Spinal cord (tissue), 9 donors: ENCODE measurements at regions not wholly inside any gene's neighbourhood (a gene's known extent, or its start where the extent isn't known, plus 50 kb on each side); places are given as distances from the start of the nearest gene placed in this dataset.

ENCODE experiments used
- DNase-seq, 6 donors: peaks; one replicate each; pipeline versions ENCODE4 v3.0.0 to v3.0.0-alpha.2; 2013 to 2015; ENCODE audit warnings: low spot score in 6 of 6, low read depth in 4 of 6
- H3K27ac ChIP-seq: one replicate; pipeline ENCODE4 v1.5.1; 2013; ENCODE audit warnings: low read depth, low read length, control low read depth
- H3K27me3 ChIP-seq: one replicate; pipeline ENCODE4 v1.6.1; 2013; ENCODE audit warnings: low read length; ENCODE audit not compliant: control insufficient read depth, insufficient read depth
- H3K36me3 ChIP-seq: one replicate; pipeline ENCODE4 v1.6.1; 2013; ENCODE audit warnings: low read length; ENCODE audit not compliant: control insufficient read depth, insufficient read depth
- H3K4me1 ChIP-seq: one replicate; pipeline ENCODE4 v1.6.1; 2013; ENCODE audit warnings: low read length; ENCODE audit not compliant: control insufficient read depth, insufficient read depth
- H3K4me3 ChIP-seq: one replicate; pipeline ENCODE4 v1.5.1; 2013; ENCODE audit warnings: low read depth, low read length, control low read depth
- H3K9me3 ChIP-seq: one replicate; pipeline ENCODE4 v1.6.1; 2013; ENCODE audit warnings: low read length; ENCODE audit not compliant: control insufficient read depth, insufficient read depth
- WGBS: methylation state at CpG from one replicate; pipeline ENCODE4 v1.1.5; 2013; ENCODE audit warnings: missing lambda C conversion rate; ENCODE audit not compliant: insufficient coverage; 5-methylcytosine and 5-hydroxymethylcytosine counted together
- donor health status: healthy.

DNA sequence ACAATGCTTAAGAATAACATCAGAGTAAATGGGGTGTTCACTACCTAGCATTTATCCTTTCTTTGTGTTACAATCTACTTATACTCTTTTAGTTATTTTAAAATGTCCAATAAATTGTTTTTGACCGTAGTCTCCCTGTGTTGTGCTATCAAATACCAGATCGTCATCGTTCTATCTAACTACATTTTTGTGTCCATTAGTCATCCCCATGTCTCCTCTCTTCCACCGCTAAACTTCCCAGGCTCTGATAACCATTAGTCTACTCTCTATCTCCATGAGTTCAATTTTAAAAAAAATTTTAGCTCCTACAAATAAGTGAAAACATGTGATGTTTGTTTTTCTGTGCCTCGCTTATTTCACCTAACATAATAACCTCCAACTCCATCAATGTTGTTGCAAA is 381.9 kb downstream of the PRDM5 start:
- Histone ChIP-seq H3K9me3 (peaks cover 1% of the 10 kb centered on the region), H3K27me3 (no peaks in the 10 kb centered on the region), H3K4me1 (no peaks in the 10 kb centered on the region), H3K4me3 (no peak overlapping the region), H3K36me3 (no peaks in the 10 kb centered on the region), H3K27ac (no peak overlapping the region)
- DNase-seq = no peak
- 92% methylated on average over 2 of the region's 5 CpGs for WGBS

DNA sequence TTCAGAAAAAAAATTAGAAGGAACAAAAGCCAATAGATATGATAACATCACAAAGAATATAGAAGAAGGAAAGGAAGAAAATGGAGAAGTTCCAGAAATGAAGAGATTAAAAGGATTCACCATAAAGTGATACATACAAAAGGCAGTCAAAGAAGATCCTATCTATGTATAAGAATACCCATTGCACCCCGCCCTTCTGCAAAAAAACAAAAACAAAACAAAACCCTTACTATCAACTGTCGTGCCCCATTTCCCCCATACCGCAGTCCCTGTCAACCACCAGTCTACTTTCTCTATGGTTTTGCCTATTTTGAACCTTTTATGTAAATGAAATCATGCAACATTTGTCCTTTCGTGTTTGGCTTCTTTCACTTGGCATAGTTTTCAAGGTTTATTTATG is 385.6 kb downstream of the PRDM5 start:
- 82% methylated on average over 2 of the region's 4 CpGs for WGBS
- Histone ChIP-seq H3K27me3 (no peaks in the 10 kb centered on the region), H3K4me3 (no peak overlapping the region), H3K27ac (no peak overlapping the region), H3K4me1 (no peaks in the 10 kb centered on the region), H3K36me3 (no peaks in the 10 kb centered on the region), H3K9me3 (no peaks in the 10 kb centered on the region)
- DNase-seq = no peak

DNA sequence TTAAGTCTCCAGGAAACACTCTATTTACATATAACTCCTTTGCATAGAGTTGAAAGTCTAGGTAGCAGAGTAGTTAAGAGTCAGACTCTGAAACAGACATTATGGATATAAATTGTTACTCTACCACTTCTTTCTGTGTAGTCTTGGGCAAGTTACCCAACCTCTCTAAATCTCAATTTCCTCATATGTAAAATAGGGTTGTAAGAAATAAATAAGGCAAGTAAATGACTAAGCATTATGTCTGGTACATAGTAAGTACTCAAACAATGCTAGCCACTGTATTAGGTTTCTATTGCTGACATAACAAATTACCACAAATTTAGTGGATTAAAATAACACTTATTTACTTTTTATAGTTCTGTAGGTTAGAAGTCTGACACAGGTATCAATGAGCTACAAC is 394.1 kb downstream of the PRDM5 start:
- Histone ChIP-seq H3K27ac (no peak overlapping the region), H3K9me3 (no peaks in the 10 kb centered on the region), H3K36me3 (no peaks in the 10 kb centered on the region), H3K4me3 (no peak overlapping the region), H3K27me3 (no peaks in the 10 kb centered on the region), H3K4me1 (no peaks in the 10 kb centered on the region)
- no peak for DNase-seq

DNA sequence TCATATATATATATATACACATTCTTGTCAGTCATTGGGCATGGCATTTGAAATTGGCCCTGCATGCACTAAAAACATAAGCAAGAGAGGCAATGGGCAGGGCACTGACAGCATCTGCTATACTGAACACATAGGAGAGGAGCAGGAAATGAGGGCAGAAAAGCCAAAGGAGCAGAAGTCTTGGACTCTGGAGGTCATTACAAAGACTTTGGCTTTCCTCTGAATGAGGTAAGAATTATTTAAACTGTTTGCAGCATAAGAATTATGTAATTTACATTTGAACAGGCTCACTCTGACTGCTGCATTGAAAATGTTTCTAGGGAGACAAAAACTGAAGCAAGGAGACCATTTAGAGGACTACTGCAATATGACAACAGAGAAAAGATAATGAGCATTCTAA is 396.5 kb downstream of the PRDM5 start:
- no peaks in the 10 kb centered on the region for H3K36me3 ChIP-seq
- no peaks in the 10 kb centered on the region for H3K9me3 ChIP-seq
- H3K27me3 ChIP-seq = no peaks in the 10 kb centered on the region
- no peak overlapping the region for H3K27ac ChIP-seq
- H3K4me3 ChIP-seq = no peak overlapping the region
- no peaks in the 10 kb centered on the region for H3K4me1 ChIP-seq
- DNase-seq = peak in 1 of 6 donors; percentile 7

DNA sequence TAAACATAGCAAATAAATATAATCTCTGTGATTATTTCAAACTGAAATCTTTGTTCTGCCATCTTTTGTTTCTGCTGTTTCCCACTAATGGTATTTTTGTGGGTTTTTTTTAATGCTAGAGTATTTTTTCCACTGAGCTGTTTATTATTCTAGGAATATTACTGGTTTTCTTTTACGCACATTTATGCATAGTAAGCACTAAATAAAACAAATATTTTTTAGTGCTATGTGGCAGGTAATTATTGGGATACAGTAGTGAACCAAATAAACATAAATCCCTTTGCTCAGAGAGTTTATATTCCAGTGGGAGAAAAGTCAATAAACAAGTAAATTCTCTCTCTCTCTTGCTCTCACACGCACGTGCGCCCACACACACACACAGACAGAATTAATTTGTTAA is 397.4 kb downstream of the PRDM5 start:
- Histone ChIP-seq H3K36me3 (no peaks in the 10 kb centered on the region), H3K27ac (no peak overlapping the region), H3K4me1 (no peaks in the 10 kb centered on the region), H3K27me3 (no peaks in the 10 kb centered on the region), H3K4me3 (no peak overlapping the region), H3K9me3 (no peaks in the 10 kb centered on the region)
- DNase-seq = no peak
- WGBS = no CpG with 5 or more reads among the region's 4 CpGs

DNA sequence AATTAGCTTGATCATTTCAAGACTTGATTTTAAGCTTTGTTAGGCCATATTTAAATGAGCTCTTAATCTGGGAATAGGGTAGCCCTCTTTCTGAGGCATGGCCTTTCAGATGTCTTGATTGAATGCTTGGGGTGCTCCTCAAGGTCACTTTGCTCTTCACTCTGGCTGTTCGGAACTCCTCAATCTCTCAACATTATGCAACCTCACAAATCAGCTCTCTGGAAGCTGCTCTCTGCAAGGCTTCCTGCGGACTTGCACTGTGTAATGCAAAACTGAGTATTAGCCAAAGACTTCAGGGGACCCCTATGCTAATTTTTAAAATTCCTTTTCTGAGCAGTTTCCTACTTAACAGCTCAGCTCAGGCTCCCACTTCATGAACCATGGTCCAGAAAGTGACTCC is 398.3 kb downstream of the PRDM5 start:
- Histone ChIP-seq H3K27ac (no peak overlapping the region), H3K9me3 (no peaks in the 10 kb centered on the region), H3K27me3 (no peaks in the 10 kb centered on the region), H3K4me1 (no peaks in the 10 kb centered on the region), H3K4me3 (no peak overlapping the region), H3K36me3 (no peaks in the 10 kb centered on the region)
- 88% methylated on average over 1 of the region's 2 CpGs for WGBS
- no peak for DNase-seq

DNA sequence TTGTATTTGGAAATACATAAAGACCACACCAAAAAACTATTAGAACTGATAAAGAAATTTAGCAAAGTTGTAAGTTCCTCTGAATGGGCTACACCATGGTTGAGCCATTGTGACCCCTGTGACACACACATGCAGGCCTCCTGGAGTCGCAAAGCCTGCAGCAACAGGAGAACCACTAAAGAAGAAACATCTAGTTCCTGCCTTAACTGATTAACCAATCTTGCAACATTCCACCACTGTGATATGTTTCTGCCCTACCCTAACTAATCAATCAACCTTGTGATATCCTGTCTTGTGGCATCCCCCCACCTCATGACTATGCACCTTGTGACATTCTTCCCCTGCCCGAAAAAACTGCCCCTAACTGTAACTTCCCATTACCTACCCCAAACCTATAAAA is 401.8 kb downstream of the PRDM5 start:
- Histone ChIP-seq H3K27me3 (no peaks in the 10 kb centered on the region), H3K4me3 (no peak overlapping the region), H3K9me3 (no peaks in the 10 kb centered on the region), H3K36me3 (no peaks in the 10 kb centered on the region), H3K4me1 (no peaks in the 10 kb centered on the region), H3K27ac (no peak overlapping the region)
- WGBS = 100% methylated on average over 2 of the region's 2 CpGs
- no peak for DNase-seq

DNA sequence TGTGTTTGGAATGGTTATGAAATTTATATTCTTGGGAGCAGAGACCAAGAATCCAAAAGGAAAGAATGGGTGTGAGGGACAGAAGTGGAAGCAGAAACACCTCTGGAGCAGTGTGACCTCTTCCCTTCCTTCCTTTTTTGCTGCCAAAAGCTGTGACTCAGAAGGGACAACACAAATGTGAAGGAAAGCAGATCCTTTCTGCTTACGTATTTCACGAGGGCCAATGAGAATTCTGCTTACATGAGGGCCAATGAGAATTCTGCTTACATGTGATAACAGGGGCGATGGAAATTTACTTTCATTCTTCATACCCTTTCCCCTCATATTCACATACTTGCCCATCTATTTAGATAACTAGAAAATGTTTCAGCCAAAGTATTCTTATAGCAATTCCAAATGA is 404.6 kb downstream of the PRDM5 start:
- no peaks in the 10 kb centered on the region for H3K36me3 ChIP-seq
- no peak overlapping the region for H3K27ac ChIP-seq
- WGBS = 82% methylated on average over 2 of the region's 3 CpGs
- H3K4me3 ChIP-seq = no peak overlapping the region
- H3K9me3 ChIP-seq = no peaks in the 10 kb centered on the region
- no peaks in the 10 kb centered on the region for H3K27me3 ChIP-seq
- peak in 1 of 6 donors; percentile 5 for DNase-seq
- H3K4me1 ChIP-seq = no peaks in the 10 kb centered on the region

DNA sequence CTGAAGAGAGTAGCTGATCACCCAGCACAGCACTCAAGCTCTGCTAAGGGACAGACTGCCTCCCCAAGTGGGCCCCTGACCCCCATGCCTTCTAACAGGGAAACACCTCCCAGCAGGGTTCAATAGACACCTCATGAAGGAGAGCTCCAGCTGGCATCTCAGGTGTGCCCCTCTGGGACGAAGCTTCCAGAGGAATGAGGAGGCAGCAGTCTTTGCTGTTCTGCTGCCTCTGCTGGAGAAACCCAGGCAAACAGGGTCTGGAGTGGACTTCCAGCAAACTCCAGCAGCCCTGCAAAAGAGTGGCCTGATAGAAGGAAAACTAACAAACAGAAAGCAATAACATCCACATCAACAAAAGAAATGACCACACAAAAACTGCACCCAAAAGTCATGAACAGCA is 412.8 kb downstream of the PRDM5 start:
- Histone ChIP-seq H3K4me1 (no peaks in the 10 kb centered on the region), H3K27me3 (no peaks in the 10 kb centered on the region), H3K27ac (no peak overlapping the region), H3K9me3 (no peaks in the 10 kb centered on the region), H3K4me3 (no peak overlapping the region), H3K36me3 (no peaks in the 10 kb centered on the region)
- no peak for DNase-seq
- WGBS = 88% methylated on average over 1 of the region's 1 CpG

DNA sequence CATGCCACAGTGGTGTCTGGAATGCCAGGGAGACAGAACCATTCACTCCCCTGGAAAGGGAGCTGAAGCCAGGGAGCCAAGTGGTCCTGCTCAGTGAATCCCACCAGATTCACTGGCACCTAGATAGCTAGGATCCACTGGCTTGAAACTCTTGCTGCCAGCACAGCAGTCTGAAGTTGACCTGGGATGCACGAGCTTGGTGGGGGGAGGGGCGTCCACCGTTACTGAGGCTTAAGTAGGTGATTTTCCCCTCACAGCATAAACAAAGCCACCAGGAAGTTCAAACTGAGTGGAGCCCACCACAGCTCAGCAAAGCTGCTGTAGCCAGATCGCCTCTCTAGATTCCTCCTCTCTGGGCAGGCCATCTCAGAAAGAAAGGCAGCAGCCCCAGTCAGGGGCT is 413.3 kb downstream of the PRDM5 start:
- Histone ChIP-seq H3K4me3 (no peak overlapping the region), H3K9me3 (no peaks in the 10 kb centered on the region), H3K27me3 (no peaks in the 10 kb centered on the region), H3K4me1 (no peaks in the 10 kb centered on the region), H3K36me3 (no peaks in the 10 kb centered on the region), H3K27ac (no peak overlapping the region)
- no peak for DNase-seq
- WGBS = 100% methylated on average over 1 of the region's 4 CpGs

DNA sequence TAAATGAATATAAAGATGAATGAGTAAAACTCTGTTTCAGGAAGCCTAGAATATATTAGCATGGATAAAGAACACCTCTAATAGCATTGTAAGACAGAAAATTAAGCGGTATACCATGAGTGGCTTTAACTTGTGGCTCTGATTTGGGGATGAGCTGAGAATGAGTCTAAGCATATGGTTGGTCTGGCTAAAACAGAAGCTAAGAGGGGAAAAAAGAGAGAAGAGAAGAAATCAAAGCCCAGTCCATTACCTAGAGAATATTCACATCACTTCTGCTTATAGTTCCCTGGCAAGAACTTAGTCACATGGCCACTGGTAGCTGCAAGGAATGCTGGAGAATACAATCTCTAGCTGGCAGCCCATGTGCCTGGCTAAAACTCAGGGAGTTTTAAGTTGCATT is 414.5 kb downstream of the PRDM5 start:
- no peaks in the 10 kb centered on the region for H3K9me3 ChIP-seq
- no peaks in the 10 kb centered on the region for H3K4me1 ChIP-seq
- no peaks in the 10 kb centered on the region for H3K27me3 ChIP-seq
- H3K27ac ChIP-seq = no peak overlapping the region
- no peak overlapping the region for H3K4me3 ChIP-seq
- DNase-seq = no peak
- no peaks in the 10 kb centered on the region for H3K36me3 ChIP-seq
- WGBS = no CpG with 5 or more reads among the region's 1 CpG
